ENCODE measurements at regions not wholly inside any gene's neighbourhood (a gene's known extent, or its start where the extent isn't known, plus 50 kb on each side); places are given as distances from the start of the nearest gene placed in this dataset.

GRCh38 chr15:68484696-68485400 lies 52.9 kb upstream of the ITGA11 start:
- TF ChIP-seq POLR2A (IDR thresholded peaks at IDR 0.05; ENCODE audit: low read depth, low read length) (no peak), POLR2AphosphoS5 (IDR thresholded peaks at IDR 0.05; ENCODE audit: low read depth, low read length) (no peak), SPI1 (IDR thresholded peaks at IDR 0.05; ENCODE audit: low read depth, low read length) (no peak), TAF1 (IDR thresholded peaks at IDR 0.05; ENCODE audit: low read depth, low read length) (no peak), PAX5 (IDR thresholded peaks at IDR 0.05; ENCODE audit: insufficient read depth, low read length, severe bottlenecking) (no peak)
